Embryonic facial prominence (tissue), 1 donor: ENCODE measurements at regions not wholly inside any gene's neighbourhood (a gene's known extent, or its start where the extent isn't known, plus 50 kb on each side); places are given as distances from the start of the nearest gene placed in this dataset.
"Not testable (repeated sequence)": the region's sequence is repeated elsewhere in the genome, so short reads cannot be mapped to it uniquely, and the experiment has no call there.

ENCODE experiments used
- DNase-seq: peaks from one replicate; pipeline ENCODE4 v3.0.0-alpha.2; 2016; ENCODE audit errors: extremely low spot score

DNA sequence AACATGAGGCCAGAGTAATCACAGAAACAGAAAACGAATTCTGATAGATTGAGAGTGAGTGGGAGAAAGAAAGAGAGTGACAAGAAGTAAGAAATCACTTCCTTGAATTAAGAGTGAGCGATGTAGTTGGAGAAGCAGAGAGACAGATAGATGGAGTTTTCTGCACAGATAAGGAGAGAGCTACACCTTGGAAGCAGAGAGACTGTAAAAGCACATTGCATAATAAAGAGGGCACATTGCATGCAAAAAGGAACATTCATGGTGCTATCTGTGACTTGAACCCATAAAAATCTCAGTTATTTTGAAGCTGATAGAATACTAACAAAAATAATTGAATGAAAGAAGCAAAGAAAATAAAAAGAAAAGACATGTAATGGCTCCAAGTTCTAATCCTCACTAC is 943.8 kb downstream of the NR2F1-AS1 start:
- DNase-seq, result no peak

- no peak for DNase-seq
Measured at GRCh38 chr5:92635001-92635461, 946.0 kb downstream of the NR2F1-AS1 start.

DNA sequence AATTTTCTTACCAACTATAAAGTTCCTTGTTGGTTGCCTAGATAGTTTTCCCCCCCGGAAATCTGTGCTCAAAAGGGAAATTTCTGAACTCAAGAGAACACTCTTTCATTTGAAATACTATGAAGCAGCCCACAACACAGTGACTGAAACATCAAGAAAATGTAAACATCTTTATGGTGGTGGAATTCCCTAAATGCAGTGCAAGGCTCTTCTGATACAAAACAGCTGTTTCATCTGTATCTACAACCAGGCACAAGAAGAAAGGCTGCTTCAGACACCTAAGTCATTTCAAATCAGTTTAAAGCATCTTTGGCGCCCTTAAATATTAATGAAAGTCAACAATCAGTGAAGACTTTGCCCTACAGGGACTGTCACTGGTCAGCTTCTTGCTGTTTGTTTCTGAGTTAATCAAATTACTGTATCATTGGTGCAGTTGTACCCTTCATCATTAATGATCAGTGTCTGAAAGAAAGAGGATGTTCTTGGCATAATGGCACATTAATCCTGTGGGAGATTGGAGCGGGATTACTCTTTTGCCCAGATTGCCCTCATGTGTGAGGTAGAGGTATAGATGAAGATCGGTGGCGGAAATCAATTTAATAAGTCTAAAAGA is 947.0 kb downstream of the NR2F1-AS1 start:
- DNase-seq, result no peak

- no peak for DNase-seq
Measured at GRCh38 chr5:92633176-92633575, 947.8 kb downstream of the NR2F1-AS1 start.

- DNase-seq, result not testable (repeated sequence)
Measured at GRCh38 chr5:92631237-92631701, 949.8 kb downstream of the NR2F1-AS1 start.

DNA sequence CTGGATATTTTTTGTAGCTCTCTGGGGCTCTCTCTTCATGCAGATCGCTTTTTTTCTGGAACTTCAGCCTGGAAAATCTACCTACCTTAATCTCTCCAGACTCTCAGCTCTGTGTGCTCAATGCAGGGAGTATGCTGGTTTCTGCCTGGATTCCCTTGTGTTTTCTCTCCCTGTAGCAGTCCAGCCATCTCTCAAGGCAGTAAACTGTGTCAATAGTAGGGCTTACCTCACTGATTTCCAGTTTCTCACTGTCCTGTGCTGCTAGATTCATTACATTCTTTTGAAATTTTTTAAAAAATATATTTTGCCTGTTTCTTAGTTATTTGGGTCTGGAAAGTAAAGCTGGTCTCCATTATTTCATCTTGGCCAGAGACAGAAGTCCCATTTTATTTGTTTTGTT is 951.4 kb downstream of the NR2F1-AS1 start:
- no peak for DNase-seq

- no peak for DNase-seq
Measured at GRCh38 chr5:92629000-92629399, 952.0 kb downstream of the NR2F1-AS1 start.

- no peak for DNase-seq
Measured at GRCh38 chr5:92627186-92627585, 953.8 kb downstream of the NR2F1-AS1 start.

GRCh38 chr5:92616085-92616484 is 964.9 kb downstream of the NR2F1-AS1 start:
- DNase-seq, result no peak

DNA sequence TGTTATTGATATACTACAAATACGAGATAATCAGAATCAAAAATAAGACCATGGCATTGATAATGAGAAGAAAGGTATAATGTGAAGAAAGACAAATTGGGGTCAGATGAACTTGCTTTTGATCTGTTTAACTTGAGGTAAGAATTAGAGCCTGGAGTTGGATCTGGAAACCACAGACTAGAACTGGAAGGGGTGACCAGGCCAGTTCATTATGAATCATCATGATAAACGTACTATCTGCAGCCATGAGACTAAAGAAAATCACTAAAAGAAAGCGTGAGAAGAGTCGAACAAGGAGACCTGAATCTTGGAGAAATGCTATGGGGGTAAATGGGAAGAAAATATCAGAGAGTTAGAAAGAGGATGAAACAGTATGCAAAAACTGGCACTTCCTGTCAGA is 967.5 kb downstream of the NR2F1-AS1 start:
- no peak for DNase-seq

DNA sequence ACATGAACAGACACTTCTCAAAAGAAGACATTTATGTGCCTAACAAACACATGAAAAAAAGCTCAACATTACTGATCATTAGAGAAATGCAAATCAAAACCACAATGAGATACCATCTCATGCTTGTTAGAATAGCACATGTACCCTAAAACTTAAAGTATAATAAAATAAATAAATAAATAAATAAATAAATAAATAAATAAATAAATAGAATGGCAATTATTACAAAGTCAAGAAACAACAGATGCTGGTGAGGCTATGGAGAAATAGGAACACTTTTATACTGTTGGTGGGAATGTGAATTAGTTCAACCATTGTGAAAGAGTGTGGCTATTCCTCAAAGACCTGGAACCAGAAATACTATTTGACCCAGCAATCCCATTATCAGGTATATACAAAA is 970.6 kb downstream of the NR2F1-AS1 start:
- not testable (repeated sequence) for DNase-seq

DNA sequence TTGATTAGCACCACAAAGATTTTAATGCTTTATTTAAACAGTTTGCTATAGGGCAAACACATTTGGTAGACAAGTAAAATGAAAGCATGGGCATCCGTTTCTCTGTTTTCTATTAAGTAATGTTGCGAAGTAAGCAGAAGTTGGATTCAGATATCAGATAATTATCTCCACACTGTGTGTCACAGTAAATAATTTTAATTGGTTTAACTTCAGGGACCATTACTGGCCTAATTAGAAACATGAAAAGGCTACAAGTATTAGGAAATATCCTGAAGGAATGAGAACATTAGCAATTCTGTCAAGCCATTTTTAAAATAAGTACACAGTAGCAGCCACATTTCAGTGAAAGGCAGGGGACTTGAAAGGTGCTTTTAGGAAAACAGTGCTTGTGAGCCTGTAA is 975.4 kb downstream of the NR2F1-AS1 start:
- DNase-seq, result no peak

DNA sequence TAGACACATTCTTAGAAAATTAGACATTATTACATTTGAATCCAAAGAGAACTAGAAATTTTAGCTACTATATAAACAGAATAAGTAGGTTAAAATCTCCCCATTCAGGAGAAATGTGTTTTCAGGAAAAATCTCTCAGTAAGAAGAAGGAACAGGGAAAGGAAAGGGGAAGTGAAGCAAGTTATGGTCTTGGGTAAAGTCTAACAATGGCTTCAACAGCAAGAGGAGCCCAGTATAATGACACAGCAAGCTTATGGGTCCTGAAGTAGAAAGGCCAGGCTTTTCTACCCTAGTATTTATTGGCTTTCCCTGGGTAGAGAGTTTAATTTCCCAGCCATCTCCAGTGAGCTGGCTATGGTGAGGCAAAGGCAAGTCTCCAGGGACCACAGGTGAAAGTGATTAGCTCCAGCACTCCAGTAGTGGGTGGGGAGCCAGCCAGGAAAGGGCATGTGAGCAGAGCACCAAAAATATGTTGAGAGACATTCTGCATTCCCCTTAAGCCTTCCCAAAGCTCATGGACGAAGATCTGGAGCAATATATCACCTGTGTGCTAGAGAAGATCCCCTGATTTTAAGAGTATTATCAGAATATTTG is 981.7 kb downstream of the NR2F1-AS1 start:
- no peak for DNase-seq

DNA sequence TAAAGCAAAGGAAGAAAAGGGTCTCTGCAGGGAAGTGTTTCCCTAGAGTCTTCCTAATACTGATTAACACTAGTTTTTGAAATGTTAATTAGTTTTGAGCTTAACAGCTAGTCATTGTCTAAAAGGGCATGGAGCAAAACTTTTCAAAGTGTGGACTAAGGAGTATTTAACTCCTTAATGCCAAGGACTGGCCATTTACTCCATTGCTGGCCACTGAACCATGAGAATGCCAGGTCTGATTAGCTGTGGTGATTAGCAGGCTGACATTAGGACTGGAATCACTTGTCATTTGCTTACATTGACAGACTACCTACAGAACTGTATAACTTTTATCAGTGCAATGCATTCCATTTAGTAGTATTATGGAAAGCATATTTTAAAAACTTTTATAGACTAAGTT is 987.0 kb downstream of the NR2F1-AS1 start:
- no peak for DNase-seq

- DNase-seq, result no peak
Measured at GRCh38 chr5:92588876-92589275, 992.1 kb downstream of the NR2F1-AS1 start.

GRCh38 chr5:92581690-92582089 is 999.3 kb downstream of the NR2F1-AS1 start:
- no peak for DNase-seq

GRCh38 chr5:92581249-92581648 is 999.8 kb downstream of the NR2F1-AS1 start:
- no peak for DNase-seq

GRCh38 chr5:92580814-92581213 is 1000.2 kb downstream of the NR2F1-AS1 start:
- no peak for DNase-seq

GRCh38 chr5:92574023-92574422 is 1007.0 kb downstream of the NR2F1-AS1 start:
- no peak for DNase-seq

- no peak for DNase-seq
Measured at GRCh38 chr5:92568522-92568921, 1012.5 kb downstream of the NR2F1-AS1 start.

GRCh38 chr5:92567831-92568450 is 1013.1 kb downstream of the NR2F1-AS1 start:
- no peak for DNase-seq

DNA sequence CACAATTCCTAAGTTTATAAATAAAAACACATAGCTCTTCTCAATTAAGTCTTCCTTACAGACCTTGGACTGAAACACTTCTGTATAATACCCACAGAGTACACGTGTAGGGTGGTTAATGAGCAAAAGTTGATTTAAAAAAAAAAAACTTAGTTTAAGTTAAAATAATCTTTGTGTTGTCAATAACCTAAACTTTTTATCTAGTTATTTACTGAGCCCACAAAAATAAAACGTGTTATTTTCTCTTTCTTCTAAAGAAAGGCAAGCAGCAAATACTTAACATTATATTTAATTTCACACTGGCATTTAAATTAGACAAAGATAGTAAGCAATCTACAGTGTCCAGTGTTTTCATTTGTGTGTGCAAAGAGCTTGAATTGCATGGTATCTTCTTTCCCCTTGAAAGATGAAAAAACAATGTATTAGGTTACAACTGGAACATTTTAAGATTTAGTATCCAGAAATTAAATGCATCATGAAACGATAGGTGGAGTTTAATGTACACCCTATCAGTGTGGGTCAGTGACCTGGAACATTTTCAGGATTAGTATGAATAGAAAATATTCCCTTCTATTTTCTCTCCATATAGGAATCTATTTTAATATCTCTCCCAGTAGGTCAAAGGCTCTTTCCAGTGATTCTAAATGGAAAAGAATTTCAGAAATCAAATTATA is 1014.8 kb downstream of the NR2F1-AS1 start:
- DNase-seq, result no peak

GRCh38 chr5:92565673-92566072 is 1015.3 kb downstream of the NR2F1-AS1 start:
- no peak for DNase-seq
